Muscle of leg (tissue), 3 donors: ENCODE measurements at regions not wholly inside any gene's neighbourhood (a gene's known extent, or its start where the extent isn't known, plus 50 kb on each side); places are given as distances from the start of the nearest gene placed in this dataset.

Experiments used
- DNase-seq: peaks from one replicate; pipeline ENCODE4 v3.0.0; 2013
- H3K27ac ChIP-seq: one replicate; pipeline ENCODE4 v1.5.1; 2013; ENCODE audit warnings: mild to moderate bottlenecking, low read length, control low read depth
- H3K27me3 ChIP-seq: one replicate; pipeline ENCODE4 v1.6.1; 2013; ENCODE audit warnings: low read length; ENCODE audit not compliant: control insufficient read depth, insufficient read depth
- H3K36me3 ChIP-seq: one replicate; pipeline ENCODE4 v1.6.1; 2013; ENCODE audit warnings: low read length; ENCODE audit not compliant: control insufficient read depth, insufficient read depth
- H3K4me1 ChIP-seq: one replicate; pipeline ENCODE4 v1.6.1; 2013; ENCODE audit warnings: low read length; ENCODE audit not compliant: control insufficient read depth, insufficient read depth
- H3K4me3 ChIP-seq: one replicate; pipeline ENCODE4 v1.5.1; 2013; ENCODE audit warnings: low read length, control low read depth
- H3K9me3 ChIP-seq: replicated peaks from 2 replicates; pipeline ENCODE4 v1.6.1; 2013; ENCODE audit warnings: low read depth, low read length; ENCODE audit not compliant: control insufficient read depth
- WGBS: methylation state at CpG from one replicate; pipeline ENCODE4 v1.1.5; 2013; ENCODE audit warnings: missing lambda C conversion rate; ENCODE audit not compliant: insufficient coverage; 5-methylcytosine and 5-hydroxymethylcytosine counted together

DNA sequence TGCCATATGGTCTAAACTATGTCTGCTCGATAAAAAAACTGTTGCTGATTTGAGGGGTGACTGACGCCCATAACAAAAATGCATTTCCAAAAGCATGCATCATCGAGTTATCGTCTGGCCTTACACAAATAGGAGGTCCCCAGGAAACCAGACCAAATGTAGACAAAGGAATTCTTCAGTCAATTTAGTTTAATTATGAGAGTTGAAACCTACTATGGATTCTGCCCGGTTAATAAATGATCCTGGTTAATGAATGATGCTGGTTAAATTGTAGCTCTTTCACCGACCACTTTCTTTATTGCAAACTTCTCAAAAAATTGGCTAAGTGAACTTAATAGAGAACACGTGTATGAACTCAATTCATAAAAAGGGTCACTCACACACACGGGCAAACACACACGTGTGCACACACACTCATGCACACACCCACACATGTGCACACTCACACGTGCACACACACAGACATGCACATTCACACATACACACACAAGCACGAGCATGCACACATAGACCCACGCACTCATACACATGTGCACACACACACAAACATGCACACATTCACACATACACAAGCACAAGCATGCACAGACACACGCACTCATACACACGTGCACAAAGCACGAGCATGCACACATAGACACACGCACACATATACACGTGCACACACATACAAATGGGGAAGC is 59.0 kb upstream of the SALL3 start:
- Histone ChIP-seq H3K4me3 (no peak overlapping the region), H3K36me3 (no peaks in the 10 kb centered on the region), H3K9me3 (no peaks in the 10 kb centered on the region), H3K4me1 (no peaks in the 10 kb centered on the region), H3K27me3 (no peaks in the 10 kb centered on the region), H3K27ac (no peak overlapping the region)
- no peak for DNase-seq
- WGBS: 81% methylated on average over 5 of the region's 17 CpGs

DNA sequence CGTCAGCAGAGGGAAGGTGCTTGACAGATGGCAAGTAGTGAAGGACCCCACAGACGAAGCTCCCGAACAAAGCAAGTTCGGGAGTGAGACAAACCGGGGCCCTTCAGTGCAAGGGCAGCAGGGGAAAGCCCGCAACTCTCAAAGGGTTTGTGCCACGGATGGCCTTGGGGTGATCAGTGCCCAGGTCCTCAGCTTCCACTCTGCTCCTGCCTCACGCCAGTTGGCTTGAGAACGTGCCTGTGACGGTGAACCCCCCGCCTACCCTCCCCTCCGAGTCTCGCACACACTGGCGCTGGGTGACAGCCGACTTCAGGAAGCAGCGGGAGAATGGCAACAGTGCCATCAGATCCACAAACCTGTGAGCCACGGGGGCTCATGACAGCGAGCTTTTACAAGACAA is 56.8 kb upstream of the SALL3 start:
- H3K9me3 ChIP-seq: no peaks in the 10 kb centered on the region
- WGBS: 87% methylated on average over 18 of the region's 18 CpGs

DNA sequence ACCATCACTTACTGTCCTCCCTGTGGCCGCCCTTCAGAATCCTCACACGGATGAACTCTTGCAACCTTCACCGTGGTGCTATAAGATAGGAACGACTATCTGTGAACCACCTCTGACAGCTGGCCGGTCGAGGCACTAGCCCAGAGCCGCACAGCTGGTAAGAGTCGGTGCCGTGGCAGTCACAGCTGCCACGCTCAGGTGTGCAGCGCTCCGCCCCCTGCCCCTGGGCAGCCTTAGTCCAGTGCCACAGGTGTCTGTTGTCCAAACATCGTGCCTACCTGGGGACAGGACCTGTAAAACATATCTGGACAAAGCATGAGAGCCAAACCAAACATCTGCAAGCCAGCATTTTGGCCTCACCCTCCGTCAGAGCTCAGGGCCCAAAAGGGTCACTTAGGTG is 55.3 kb upstream of the SALL3 start:
- no peaks in the 10 kb centered on the region for H3K36me3 ChIP-seq
- no peak overlapping the region for H3K4me3 ChIP-seq
- DNase-seq: no peak
- WGBS: 92% methylated on average over 14 of the region's 14 CpGs
- H3K27ac ChIP-seq: no peak overlapping the region
- H3K4me1 ChIP-seq: no peaks in the 10 kb centered on the region
- no peaks in the 10 kb centered on the region for H3K9me3 ChIP-seq
- peaks cover 2% of the 10 kb centered on the region for H3K27me3 ChIP-seq

More for the DNA sequence above, 56.8 kb upstream of the SALL3 start:
- no peak for DNase-seq
- Histone ChIP-seq H3K4me3 (no peak overlapping the region), H3K4me1 (no peaks in the 10 kb centered on the region), H3K27ac (no peak overlapping the region), H3K36me3 (no peaks in the 10 kb centered on the region), H3K27me3 (peaks cover 2% of the 10 kb centered on the region)

DNA sequence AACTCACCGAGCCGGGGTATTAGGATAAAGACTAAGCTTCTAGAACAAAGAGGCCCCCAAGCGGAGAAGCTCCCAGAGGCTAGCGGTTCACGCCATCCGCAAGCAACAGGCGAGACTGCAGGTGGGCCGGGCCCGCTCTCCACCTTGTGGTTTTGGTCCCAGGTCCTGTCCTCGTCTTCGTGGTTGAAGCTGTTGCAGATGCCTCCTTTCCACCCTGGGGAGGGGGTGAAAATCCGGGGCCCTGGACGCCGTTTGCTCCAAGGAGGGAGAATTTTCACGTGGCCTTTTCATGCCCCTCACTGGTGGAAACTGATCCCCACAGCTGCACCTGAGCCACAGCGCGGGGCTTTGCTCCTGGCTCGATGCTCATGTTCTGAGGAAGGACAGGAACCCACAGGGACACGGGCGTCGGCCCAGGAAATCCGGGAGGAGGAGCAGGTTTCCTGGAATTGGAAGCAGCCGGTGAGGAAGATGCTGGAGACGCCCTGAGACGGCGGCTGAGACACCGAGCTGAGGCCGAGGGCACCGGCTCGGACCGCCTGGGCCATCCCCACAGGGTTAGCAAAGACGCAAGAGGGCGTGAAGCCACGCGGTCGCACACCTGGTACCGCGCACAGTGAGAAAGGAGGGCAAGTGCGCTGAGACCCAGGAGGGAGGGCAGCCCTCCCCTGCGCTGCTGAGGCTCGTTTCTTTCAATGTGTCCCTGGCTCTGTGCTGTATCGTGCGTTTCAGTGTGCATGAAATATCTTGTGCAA is 54.7 kb upstream of the SALL3 start:
- Histone ChIP-seq H3K4me1 (no peaks in the 10 kb centered on the region), H3K9me3 (no peaks in the 10 kb centered on the region), H3K36me3 (no peaks in the 10 kb centered on the region), H3K4me3 (no peak overlapping the region), H3K27me3 (peaks cover 2% of the 10 kb centered on the region), H3K27ac (no peak overlapping the region)
- no peak for DNase-seq
- 91% methylated on average over 39 of the region's 43 CpGs for whole genome bisulfite sequencing

DNA sequence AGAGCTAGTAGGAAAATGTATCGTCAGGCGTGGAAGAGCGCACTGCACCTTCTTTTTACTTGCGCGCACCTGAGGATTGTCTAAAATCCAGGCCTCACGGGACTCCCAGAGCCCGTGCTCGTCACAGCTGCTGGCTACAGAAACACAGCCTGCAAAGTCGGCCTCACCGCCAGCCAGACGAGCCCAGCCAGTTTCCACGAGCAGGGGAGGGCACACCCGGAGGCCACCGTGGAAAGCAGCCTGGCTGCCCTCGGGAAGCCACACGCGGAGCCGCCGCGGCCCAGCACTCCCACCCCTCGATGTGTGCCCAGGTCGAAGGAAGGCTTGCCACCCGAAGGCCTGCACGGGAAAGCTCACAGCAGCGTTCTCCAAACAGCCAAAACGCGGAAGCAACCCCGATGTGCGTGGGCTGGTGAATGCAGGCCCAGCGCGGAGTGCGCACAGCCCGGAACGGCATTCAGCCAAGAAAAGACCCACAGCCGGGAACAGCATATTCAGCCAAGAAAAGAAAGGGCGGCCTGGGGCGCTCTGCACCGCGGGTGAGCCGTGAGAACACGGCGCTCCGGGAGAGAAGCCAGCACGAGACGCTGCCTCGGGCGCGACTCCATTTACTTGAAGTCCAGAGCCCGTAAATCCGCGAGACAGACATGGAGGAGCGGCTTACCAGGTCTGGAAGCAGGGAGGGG is 53.9 kb upstream of the SALL3 start:
- Histone ChIP-seq H3K9me3 (no peaks in the 10 kb centered on the region), H3K27me3 (peaks cover 2% of the 10 kb centered on the region), H3K4me3 (no peak overlapping the region), H3K36me3 (no peaks in the 10 kb centered on the region), H3K27ac (no peak overlapping the region), H3K4me1 (no peaks in the 10 kb centered on the region)
- DNase-seq: no peak
- WGBS: 93% methylated on average over 46 of the region's 52 CpGs

DNA sequence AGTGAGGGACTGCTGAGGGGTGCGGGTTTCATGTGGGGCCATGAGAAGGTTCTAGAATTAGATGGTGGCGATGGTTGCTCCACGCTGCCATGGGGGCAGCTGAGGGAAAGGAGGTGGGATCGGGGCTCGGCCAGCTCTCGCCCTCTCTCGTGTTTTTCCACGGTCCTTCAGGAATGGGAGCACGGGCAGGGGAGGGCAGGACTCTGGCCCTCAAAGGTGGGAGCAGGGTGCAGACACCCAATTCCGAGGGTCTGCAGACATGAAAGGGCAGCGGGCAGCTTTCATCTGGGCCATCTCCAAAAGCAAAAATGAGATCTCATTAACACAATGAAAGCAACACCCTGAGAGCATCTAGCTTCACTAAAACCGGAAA is 53.4 kb upstream of the SALL3 start:
- 93% methylated on average over 11 of the region's 12 CpGs for WGBS
- Histone ChIP-seq H3K4me3 (no peak overlapping the region), H3K27ac (no peak overlapping the region), H3K9me3 (no peaks in the 10 kb centered on the region), H3K27me3 (peaks cover 2% of the 10 kb centered on the region), H3K36me3 (no peaks in the 10 kb centered on the region), H3K4me1 (no peaks in the 10 kb centered on the region)
- no peak for DNase-seq

DNA sequence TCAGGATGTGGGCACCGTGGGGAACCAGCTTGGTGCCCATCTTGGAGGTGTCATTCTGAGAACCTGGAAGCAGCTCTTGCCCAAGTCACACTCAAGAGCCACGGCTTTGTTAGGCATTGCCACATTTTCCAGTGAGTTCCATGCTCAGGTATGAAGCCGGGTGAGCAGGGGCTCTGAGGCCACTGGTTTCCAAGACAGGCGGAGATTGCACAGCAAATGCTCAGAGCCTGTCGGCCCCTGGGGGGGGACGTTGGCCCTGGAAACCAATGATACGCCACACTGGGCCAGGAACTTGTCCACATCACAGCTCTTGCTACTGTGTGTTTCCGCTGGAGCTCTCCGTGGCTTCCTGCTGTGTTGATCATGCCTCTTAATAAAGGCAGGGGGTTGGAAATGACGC is 52.5 kb upstream of the SALL3 start:
- no peaks in the 10 kb centered on the region for H3K4me1 ChIP-seq
- no peaks in the 10 kb centered on the region for H3K9me3 ChIP-seq
- no peak for DNase-seq
- peaks cover 3% of the 10 kb centered on the region for H3K27me3 ChIP-seq
- WGBS: 73% methylated on average over 10 of the region's 10 CpGs
- no peak overlapping the region for H3K4me3 ChIP-seq
- H3K36me3 ChIP-seq: no peaks in the 10 kb centered on the region
- H3K27ac ChIP-seq: no peak overlapping the region

DNA sequence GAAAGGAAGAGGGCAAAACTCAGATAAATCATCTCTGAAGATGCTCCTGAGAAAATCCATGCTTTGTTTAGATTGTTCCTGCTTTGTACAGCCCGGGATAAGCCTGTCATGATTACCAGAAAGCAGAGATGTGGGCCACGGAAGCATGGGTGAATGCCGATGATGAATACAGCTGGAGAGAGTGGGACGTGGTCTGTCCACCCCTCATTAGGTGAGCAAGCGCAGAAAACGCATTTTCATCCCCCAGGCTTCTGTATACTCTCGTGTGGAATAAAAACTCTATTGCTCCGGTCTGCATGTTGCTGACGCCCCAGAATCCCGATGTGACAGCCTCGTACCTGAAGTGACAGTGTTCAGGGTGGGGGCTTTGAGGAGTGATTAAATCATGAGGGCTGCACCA is 52.0 kb upstream of the SALL3 start:
- no peaks in the 10 kb centered on the region for H3K36me3 ChIP-seq
- 79% methylated on average over 8 of the region's 11 CpGs for WGBS
- no peak overlapping the region for H3K27ac ChIP-seq
- no peaks in the 10 kb centered on the region for H3K4me1 ChIP-seq
- DNase-seq: no peak
- peaks cover 4% of the 10 kb centered on the region for H3K27me3 ChIP-seq
- H3K4me3 ChIP-seq: no peak overlapping the region
- no peaks in the 10 kb centered on the region for H3K9me3 ChIP-seq

DNA sequence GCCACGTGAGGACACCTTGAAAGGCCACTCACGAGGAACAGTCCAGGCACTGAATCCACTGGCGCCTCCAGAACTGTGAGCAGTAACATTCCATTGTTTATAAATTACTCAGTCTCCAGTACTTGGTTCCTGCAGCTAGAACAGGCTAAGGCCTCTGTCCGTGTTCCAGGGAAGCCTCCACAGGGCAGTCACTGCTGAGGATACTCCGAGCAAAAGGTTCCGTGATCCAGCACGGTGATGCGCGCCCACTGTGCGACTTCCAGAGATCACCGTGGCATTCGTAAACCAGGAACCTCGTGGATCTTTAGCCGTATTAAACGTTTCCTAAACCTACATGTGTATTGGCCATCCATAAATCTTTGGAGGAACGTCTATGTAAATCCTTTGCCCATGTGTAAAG is 51.5 kb upstream of the SALL3 start:
- Histone ChIP-seq H3K4me3 (no peak overlapping the region), H3K36me3 (no peaks in the 10 kb centered on the region), H3K9me3 (no peaks in the 10 kb centered on the region), H3K27ac (no peak overlapping the region), H3K4me1 (no peaks in the 10 kb centered on the region), H3K27me3 (peaks cover 4% of the 10 kb centered on the region)
- 90% methylated on average over 13 of the region's 16 CpGs for WGBS
- DNase-seq: no peak

DNA sequence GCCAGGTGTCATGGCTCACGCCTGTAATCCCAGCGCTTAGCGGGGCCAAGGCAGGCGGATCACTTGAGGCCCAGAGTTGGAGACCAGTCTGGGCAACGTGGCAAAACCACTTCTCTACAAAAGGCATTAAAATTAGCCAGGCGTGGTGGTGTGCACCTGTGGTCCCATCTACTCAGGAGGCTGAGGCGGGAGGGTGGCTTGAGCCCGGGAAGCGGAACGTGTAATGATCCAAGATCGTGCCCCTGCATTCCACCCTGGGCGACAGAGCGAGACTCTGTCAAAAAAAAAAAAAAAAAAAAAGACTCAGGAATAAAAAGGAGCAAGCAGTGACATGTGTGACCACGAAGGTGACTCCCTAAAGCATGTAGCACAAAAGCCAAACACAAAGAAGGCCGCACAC is 50.1 kb upstream of the SALL3 start:
- no peak overlapping the region for H3K27ac ChIP-seq
- 84% methylated on average over 12 of the region's 15 CpGs for WGBS
- H3K27me3 ChIP-seq: peaks cover 8% of the 10 kb centered on the region
- H3K4me3 ChIP-seq: no peak overlapping the region
- H3K4me1 ChIP-seq: no peaks in the 10 kb centered on the region
- H3K36me3 ChIP-seq: no peaks in the 10 kb centered on the region
- DNase-seq: no peak
- no peaks in the 10 kb centered on the region for H3K9me3 ChIP-seq
